GM21526 (cell line): ENCODE measurements at regions not wholly inside any gene's neighbourhood (a gene's known extent, or its start where the extent isn't known, plus 50 kb on each side); places are given as distances from the start of the nearest gene placed in this dataset.

Experiments
- ATAC-seq: cut with Tn5 transposase; IDR thresholded peaks from one replicate; pipeline ENCODE4 v1.9.1; 2021; ENCODE audit warnings: moderate library complexity; ENCODE audit not compliant: unreplicated experiment, low FRiP score

GRCh38 chr13:88526186-88526852 lies 855.1 kb downstream of the SLITRK5 start:
- ATAC-seq: no peak

GRCh38 chr13:88526853-88527215 lies 855.7 kb downstream of the SLITRK5 start:
- ATAC-seq: no peak

- no peak for ATAC-seq
Observed at GRCh38 chr13:88541994-88542393, 870.8 kb downstream of the SLITRK5 start.

- no peak for ATAC-seq
Observed at GRCh38 chr13:88544836-88545235, 873.7 kb downstream of the SLITRK5 start.

- no peak for ATAC-seq
Observed at GRCh38 chr13:88552966-88553365, 881.8 kb downstream of the SLITRK5 start.

- ATAC-seq: no peak
Observed at GRCh38 chr13:88565566-88565965, 894.4 kb downstream of the SLITRK5 start.

GRCh38 chr13:88585861-88586260 lies 914.7 kb downstream of the SLITRK5 start:
- no peak for ATAC-seq

GRCh38 chr13:88586263-88586662 lies 915.1 kb downstream of the SLITRK5 start:
- ATAC-seq: no peak

GRCh38 chr13:88590574-88590973 lies 919.4 kb downstream of the SLITRK5 start:
- no peak for ATAC-seq

GRCh38 chr13:88592105-88592504 lies 920.9 kb downstream of the SLITRK5 start:
- no peak for ATAC-seq

- no peak for ATAC-seq
Observed at GRCh38 chr13:88601949-88602348, 930.8 kb downstream of the SLITRK5 start.

GRCh38 chr13:88602786-88603777 lies 931.9 kb downstream of the SLITRK5 start:
- no peak for ATAC-seq

- ATAC-seq: no peak
Observed at GRCh38 chr13:88617176-88617575, 946.0 kb downstream of the SLITRK5 start.

- no peak for ATAC-seq
Observed at GRCh38 chr13:88622362-88622973, 951.3 kb downstream of the SLITRK5 start.

GRCh38 chr13:88623150-88623549 lies 952.0 kb downstream of the SLITRK5 start:
- no peak for ATAC-seq

- ATAC-seq: no peak
Observed at GRCh38 chr13:88627071-88627470, 955.9 kb downstream of the SLITRK5 start.

GRCh38 chr13:88628882-88629281 lies 957.7 kb downstream of the SLITRK5 start:
- no peak for ATAC-seq

GRCh38 chr13:88637935-88638334 lies 966.8 kb downstream of the SLITRK5 start:
- no peak for ATAC-seq

GRCh38 chr13:88643233-88643632 lies 972.1 kb downstream of the SLITRK5 start:
- no peak for ATAC-seq

- no peak for ATAC-seq
Observed at GRCh38 chr13:88648598-88649373, 977.6 kb downstream of the SLITRK5 start.

- no peak for ATAC-seq
Observed at GRCh38 chr13:88649855-88650254, 978.7 kb downstream of the SLITRK5 start.
